Mucosa of gallbladder (tissue), 1 donor: ENCODE measurements at regions not wholly inside any gene's neighbourhood (a gene's known extent, or its start where the extent isn't known, plus 50 kb on each side); places are given as distances from the start of the nearest gene placed in this dataset.

Experiments used
- DNase-seq: peaks from one replicate; pipeline ENCODE4 v3.0.0-alpha.2; 2020; ENCODE audit warnings: low spot score
- donor health status: DM: no; HTN: no; CAD: no.

- no peak for DNase-seq
These were observed 192.4 kb upstream of the FSTL5 start for GRCh38 chr4:162356181-162356580.

- no peak for DNase-seq
These were observed 188.8 kb upstream of the FSTL5 start for GRCh38 chr4:162352580-162353107.

- DNase-seq: no peak
These were observed 186.5 kb upstream of the FSTL5 start for GRCh38 chr4:162350331-162350730.

- no peak for DNase-seq
These were observed 185.6 kb upstream of the FSTL5 start for GRCh38 chr4:162349395-162349794.

GRCh38 chr4:162347842-162348213, 184.0 kb upstream of the FSTL5 start:
- DNase-seq: no peak

- DNase-seq: no peak
These were observed 183.5 kb upstream of the FSTL5 start for GRCh38 chr4:162347156-162347841.

- DNase-seq: no peak
These were observed 180.2 kb upstream of the FSTL5 start for GRCh38 chr4:162343967-162344366.

GRCh38 chr4:162341533-162341932, 177.7 kb upstream of the FSTL5 start:
- no peak for DNase-seq

- DNase-seq: no peak
These were observed 160.1 kb upstream of the FSTL5 start for GRCh38 chr4:162323919-162324318.

- no peak for DNase-seq
These were observed 158.3 kb upstream of the FSTL5 start for GRCh38 chr4:162322054-162322453.

- no peak for DNase-seq
These were observed 122.0 kb upstream of the FSTL5 start for GRCh38 chr4:162285753-162286152.

GRCh38 chr4:162282684-162283083, 118.9 kb upstream of the FSTL5 start:
- DNase-seq: no peak

GRCh38 chr4:162274354-162274753, 110.6 kb upstream of the FSTL5 start:
- DNase-seq: peak; percentile 23

GRCh38 chr4:162272215-162272614, 108.4 kb upstream of the FSTL5 start:
- DNase-seq: no peak

GRCh38 chr4:162268911-162269310, 105.1 kb upstream of the FSTL5 start:
- DNase-seq: no peak

- no peak for DNase-seq
These were observed 102.0 kb upstream of the FSTL5 start for GRCh38 chr4:162265802-162266201.

- no peak for DNase-seq
These were observed 81.3 kb upstream of the FSTL5 start for GRCh38 chr4:162245051-162245450.

- DNase-seq: no peak
These were observed 78.1 kb upstream of the FSTL5 start for GRCh38 chr4:162241857-162242256.

GRCh38 chr4:162239992-162240769, 76.4 kb upstream of the FSTL5 start:
- no peak for DNase-seq

GRCh38 chr4:162237676-162238075, 73.9 kb upstream of the FSTL5 start:
- DNase-seq: no peak

GRCh38 chr4:162234595-162234994, 70.8 kb upstream of the FSTL5 start:
- DNase-seq: no peak

- DNase-seq: no peak
These were observed 68.5 kb upstream of the FSTL5 start for GRCh38 chr4:162232349-162232748.

- no peak for DNase-seq
These were observed 65.9 kb upstream of the FSTL5 start for GRCh38 chr4:162229670-162230069.
